ENCODE measurements at regions not wholly inside any gene's neighbourhood (a gene's known extent, or its start where the extent isn't known, plus 50 kb on each side); places are given as distances from the start of the nearest gene placed in this dataset.

DNA sequence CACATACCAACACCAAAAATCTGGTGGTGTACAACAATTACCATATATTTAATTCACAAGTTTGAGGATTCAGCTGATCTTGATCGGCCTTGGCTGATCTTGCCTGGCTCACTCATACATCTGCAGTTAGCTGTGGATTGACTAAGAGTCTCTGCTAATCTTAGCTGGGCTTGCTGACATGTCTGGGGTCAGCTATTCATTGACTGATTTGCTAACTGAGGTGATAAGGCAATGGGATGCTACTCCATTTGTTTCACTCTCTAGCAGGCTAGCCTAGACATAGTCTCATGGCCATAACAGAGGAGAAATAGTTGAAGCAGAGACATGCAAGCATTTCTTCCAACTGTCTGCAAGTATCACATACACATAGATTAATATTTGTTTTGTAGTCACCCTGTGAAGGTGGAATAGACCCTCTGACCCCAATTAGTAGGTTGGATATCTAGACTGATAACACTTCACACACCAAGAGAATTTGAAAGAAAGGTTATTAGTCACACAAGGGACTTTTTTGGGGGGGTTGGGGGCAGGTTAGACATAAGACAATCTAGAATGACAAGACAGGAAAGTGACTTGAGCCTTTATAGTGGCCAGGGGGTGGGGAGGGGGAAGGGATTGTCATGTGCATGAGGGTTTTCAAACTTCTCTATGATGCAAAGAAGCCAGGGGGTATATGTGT, 142.3 kb downstream of the BARHL2 start:
- TF ChIP-seq POLR2AphosphoS5 (IDR thresholded peaks at IDR 0.05; ENCODE audit: borderline replicate concordance, low read depth, low read length) (no peak), EZH2 (IDR thresholded peaks at IDR 0.05) (no peak), FOXP2 (optimal IDR thresholded peaks at IDR 0.05; ENCODE audit: control extremely low read depth, extremely low read length, insufficient read depth) (no peak)
